C4-2B (cell line): ENCODE measurements at regions not wholly inside any gene's neighbourhood (a gene's known extent, or its start where the extent isn't known, plus 50 kb on each side); places are given as distances from the start of the nearest gene placed in this dataset.

ENCODE experiments used
- H3K27ac ChIP-seq: fragments of 450-650 bp; 2 replicates; pipeline ENCODE4 v1.5.1; 2017
- CTCF ChIP-seq: fragments of 450-650 bp; conservative IDR thresholded peaks from 2 replicates; pipeline ENCODE4 v1.5.1; 2017; ENCODE audit warnings: mild to moderate bottlenecking
- ZFX ChIP-seq: fragments of 450-650 bp; IDR thresholded peaks from 2 replicates; pipeline ENCODE4 v1.6.1; 2017

DNA sequence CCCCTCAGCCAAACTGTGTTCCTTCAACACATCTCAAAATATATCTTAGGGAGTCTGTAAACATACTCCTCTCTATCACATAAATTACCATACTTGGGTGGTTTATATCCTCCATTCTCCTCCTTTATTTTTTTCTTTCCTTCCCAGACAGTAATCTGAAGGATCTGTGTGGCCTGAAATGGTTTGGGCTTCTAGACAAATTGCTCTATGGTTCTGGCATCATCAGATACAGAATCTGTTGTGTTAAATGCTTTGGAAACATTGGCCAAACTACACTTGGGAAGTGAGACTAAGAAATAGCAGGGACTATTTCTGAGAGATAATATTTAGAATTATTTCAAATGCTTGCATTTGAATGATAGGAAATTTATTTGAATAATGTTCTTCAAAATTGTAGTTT lies 353.0 kb upstream of the KCND2 start:
- no peak overlapping the region for H3K27ac ChIP-seq
- no peak for TF ChIP-seq CTCF
- TF ChIP-seq ZFX = no peak

DNA sequence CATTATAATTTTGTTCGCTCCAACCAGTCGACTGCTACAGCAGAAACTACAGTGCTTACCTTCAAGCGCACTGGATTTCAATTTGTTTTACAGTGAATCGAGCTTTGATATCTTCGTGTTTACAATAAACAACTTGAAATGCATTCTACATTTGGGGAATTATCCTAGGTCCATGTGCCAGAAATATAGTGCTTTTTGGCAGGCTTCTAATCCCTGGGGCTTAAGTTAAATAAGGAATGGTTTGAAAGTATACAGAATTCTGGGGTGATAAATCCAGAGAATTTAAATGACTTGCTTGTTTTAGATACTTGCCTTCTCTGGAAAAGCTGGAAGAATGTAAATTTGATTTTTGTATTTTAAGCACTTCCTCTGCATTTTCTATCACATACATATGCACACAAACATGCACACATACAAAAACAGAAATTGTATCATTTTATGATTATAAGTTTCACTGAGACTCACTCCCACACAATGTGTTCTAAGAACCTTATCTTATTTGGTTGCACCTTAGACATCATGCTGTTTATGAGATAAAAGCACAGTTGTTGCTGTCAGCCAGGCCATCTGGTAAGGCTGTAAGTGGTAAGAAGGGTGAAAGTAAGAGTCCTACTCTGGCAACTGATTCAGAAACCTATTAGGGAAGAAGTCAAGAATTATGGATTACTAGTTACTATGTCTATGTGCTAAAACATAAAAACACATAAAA lies 347.2 kb upstream of the KCND2 start:
- TF ChIP-seq ZFX (no peak), CTCF (no peak)
- no peak overlapping the region for H3K27ac ChIP-seq

GRCh38 chr7:119929891-119930290 lies 343.1 kb upstream of the KCND2 start:
- TF ChIP-seq ZFX = no peak
- TF ChIP-seq CTCF = no peak

GRCh38 chr7:119931230-119931824 lies 341.6 kb upstream of the KCND2 start:
- no peak for TF ChIP-seq CTCF
- H3K27ac ChIP-seq = no peak overlapping the region

More at GRCh38 chr7:119929891-119930290, 343.1 kb upstream of the KCND2 start:
- H3K27ac ChIP-seq = no peak overlapping the region

DNA sequence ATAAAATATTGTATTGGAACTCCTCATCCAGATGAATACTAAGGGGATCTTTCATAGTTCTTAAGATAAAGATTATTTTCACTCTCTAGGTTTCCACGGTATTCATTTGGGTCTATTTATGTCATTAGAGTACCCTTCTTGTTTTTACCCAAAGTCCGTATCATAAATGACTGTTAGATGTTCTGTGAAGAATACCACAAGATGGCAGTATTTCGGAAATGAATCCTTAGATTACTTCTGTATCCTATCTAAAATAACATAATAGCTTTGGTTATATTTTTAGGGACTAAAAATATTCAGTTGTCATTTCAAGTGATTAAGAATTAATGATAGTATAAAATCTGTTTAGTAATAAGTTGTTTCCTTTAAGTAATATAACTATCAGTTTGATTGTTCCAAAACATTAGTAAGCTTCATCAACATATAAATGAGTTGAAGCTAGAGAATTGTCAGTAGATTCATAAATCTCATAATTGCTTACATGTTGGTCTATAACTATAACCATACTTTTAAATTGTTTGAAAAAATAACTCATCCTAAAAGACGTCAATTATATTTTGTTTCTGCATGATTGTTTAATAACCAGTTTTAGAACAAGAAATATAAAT lies 337.5 kb upstream of the KCND2 start:
- no peak overlapping the region for H3K27ac ChIP-seq
- peak; percentile 79 for TF ChIP-seq CTCF
- no peak for TF ChIP-seq ZFX

DNA sequence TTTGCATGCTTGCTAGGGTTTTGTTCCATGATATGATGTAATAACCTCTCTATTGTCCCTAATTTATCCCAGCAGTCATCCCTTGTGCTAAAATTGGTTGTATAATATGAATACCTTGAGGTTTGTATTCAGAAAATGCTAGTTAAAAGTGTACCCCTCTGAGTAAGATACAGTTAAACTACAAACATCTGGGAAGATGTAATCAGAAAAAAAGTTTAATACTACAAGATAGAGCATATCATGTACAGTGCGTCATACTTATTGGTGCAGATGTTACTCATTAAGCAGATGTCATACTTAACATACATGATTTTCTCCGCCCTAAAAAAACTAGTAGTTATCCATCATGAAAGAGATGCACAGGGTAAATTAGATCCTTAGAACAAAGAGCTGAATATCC lies 336.1 kb upstream of the KCND2 start:
- no peak overlapping the region for H3K27ac ChIP-seq
- TF ChIP-seq ZFX (no peak), CTCF (no peak)

DNA sequence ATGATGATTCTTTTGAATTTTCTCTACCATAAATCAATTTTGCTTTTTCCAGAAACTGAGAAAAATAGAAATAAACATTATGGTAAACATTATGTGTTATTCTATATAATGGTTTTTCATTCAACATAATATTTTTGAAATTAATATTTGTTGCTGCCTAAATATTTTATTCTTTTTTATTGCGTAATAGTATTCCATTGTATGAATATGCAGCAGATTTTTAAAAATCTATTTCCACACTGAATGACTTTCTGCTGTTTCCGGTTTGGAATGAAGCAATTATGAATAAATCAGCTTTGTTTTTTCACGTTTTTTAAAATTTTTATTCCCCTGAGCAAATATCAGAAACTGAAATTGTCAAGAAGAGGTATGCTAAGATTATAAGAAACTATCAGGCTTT lies 335.2 kb upstream of the KCND2 start:
- H3K27ac ChIP-seq = no peak overlapping the region
- TF ChIP-seq CTCF (no peak), ZFX (no peak)
